GM23248 (cell line): ENCODE measurements at regions not wholly inside any gene's neighbourhood (a gene's known extent, or its start where the extent isn't known, plus 50 kb on each side); places are given as distances from the start of the nearest gene placed in this dataset.

Experiments
- DNase-seq: peaks from one replicate; pipeline ENCODE4 v3.0.0-alpha.2; 2015
- H2AFZ ChIP-seq: fragments of 200-600 bp; sonication (generic); 2 replicates; pipeline ENCODE4 v1.6.1; 2016; ENCODE audit warnings: antibody characterized with exemption
- H3F3A ChIP-seq: fragments of 200-600 bp; sonication (generic); 2 replicates; pipeline ENCODE4 v1.6.1; 2016; ENCODE audit warnings: mild to moderate bottlenecking, antibody characterized with exemption, mixed run types; ENCODE audit not compliant: insufficient read depth
- H3K27ac ChIP-seq: fragments of 200-600 bp; sonication (generic); 2 replicates; pipeline ENCODE4 v1.5.1; 2016; ENCODE audit warnings: mild to moderate bottlenecking
- H3K27me3 ChIP-seq: fragments of 200-600 bp; sonication (generic); replicated peaks from 2 replicates; pipeline ENCODE4 v1.6.1; 2016; ENCODE audit warnings: mild to moderate bottlenecking; ENCODE audit not compliant: insufficient read depth
- H3K36me3 ChIP-seq: fragments of 200-600 bp; sonication (generic); 2 replicates; pipeline ENCODE4 v1.6.1; 2016; ENCODE audit warnings: low read depth, mild to moderate bottlenecking
- H3K4me1 ChIP-seq: fragments of 200-600 bp; sonication (generic); 2 replicates; pipeline ENCODE4 v1.6.1; 2016; ENCODE audit warnings: mild to moderate bottlenecking; ENCODE audit not compliant: insufficient read depth
- H3K4me2 ChIP-seq: fragments of 200-600 bp; sonication (generic); one replicate; pipeline ENCODE4 v1.6.1; 2016; ENCODE audit warnings: mild to moderate bottlenecking; ENCODE audit not compliant: unreplicated experiment
- H3K4me3 ChIP-seq: fragments of 200-600 bp; sonication (generic); 2 replicates; pipeline ENCODE4 v1.5.1; 2016; ENCODE audit warnings: mild to moderate bottlenecking
- H3K79me2 ChIP-seq: fragments of 200-600 bp; sonication (generic); 2 replicates; pipeline ENCODE4 v1.6.1; 2016; ENCODE audit warnings: mild to moderate bottlenecking; ENCODE audit not compliant: insufficient read depth
- H3K9ac ChIP-seq: fragments of 200-600 bp; sonication (generic); 2 replicates; pipeline ENCODE4 v1.6.1; 2016; ENCODE audit warnings: mild to moderate bottlenecking
- H3K9me2 ChIP-seq: fragments of 200-600 bp; sonication (generic); 2 replicates; pipeline ENCODE4 v1.6.1; 2016; ENCODE audit warnings: mixed run types, mild to moderate bottlenecking, moderate library complexity; ENCODE audit not compliant: insufficient read depth
- H3K9me3 ChIP-seq: fragments of 200-600 bp; sonication (generic); one replicate; pipeline ENCODE4 v1.6.1; 2017; ENCODE audit warnings: low read depth
- H4K20me1 ChIP-seq: fragments of 200-600 bp; sonication (generic); 2 replicates; pipeline ENCODE4 v1.6.0; 2016; ENCODE audit not compliant: insufficient read depth
- EZH2 ChIP-seq: fragments of 200-600 bp; sonication (generic); IDR thresholded peaks from 2 replicates; pipeline ENCODE4 v1.6.1; 2018; ENCODE audit warnings: antibody characterized with exemption, mild to moderate bottlenecking; ENCODE audit not compliant: insufficient read depth, poor library complexity, severe bottlenecking
- EZH2phosphoT487 ChIP-seq: fragments of 200-600 bp; sonication (generic); IDR thresholded peaks from 2 replicates; pipeline ENCODE4 v1.6.1; 2018; ENCODE audit warnings: antibody characterized with exemption, moderate library complexity, mild to moderate bottlenecking, low read depth; ENCODE audit not compliant: insufficient read depth
- WGBS, 2 experiments: methylation state at CpG; one replicate each; pipeline ENCODE4 v1.1.6; 2015 to 2017; ENCODE audit warnings: low lambda C conversion rate in 2 of 2, low coverage in 1 of 2; ENCODE audit errors: missing lambda C conversion rate in 2 of 2; 5-methylcytosine and 5-hydroxymethylcytosine counted together
- in situ Hi-C: fragments of 300-500 bp; cut with MboI; formaldehyde crosslinking; loops from 2 replicates; pipeline ENCODE4 v1.15.0; 2020

DNA sequence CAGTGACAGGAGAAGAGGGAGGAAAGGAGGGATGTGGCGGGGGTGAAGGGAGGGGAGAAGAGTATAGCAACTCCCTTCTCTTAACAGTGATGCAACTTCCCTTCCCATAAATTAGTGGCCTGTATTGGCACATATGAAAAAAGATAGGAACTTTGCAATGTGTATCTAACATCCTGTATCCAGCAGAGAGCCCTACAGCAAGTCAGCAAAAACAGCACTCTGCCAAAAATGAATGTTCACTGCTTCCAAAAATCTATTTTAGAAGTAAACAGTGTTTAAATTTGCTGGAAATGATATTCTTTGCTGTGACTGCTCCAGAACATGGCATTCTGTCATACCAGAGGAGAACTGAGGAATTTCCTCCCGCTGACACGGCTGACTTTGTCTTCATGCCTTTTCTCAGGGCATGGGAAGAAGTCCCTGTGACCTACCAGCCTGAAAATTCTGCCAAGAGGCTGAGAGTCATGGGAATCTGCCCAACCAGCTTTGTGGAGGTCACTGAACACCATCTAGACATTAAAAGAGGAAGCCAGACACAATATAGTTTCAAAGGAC is 343.4 kb upstream of the RASGEF1B start:
- in situ Hi-C loops: no loop called here
- Histone ChIP-seq H3K79me2 (no peaks in the 10 kb centered on the region), H3K4me2 (no peak overlapping the region), H2AFZ (no peak overlapping the region), H3K36me3 (no peaks in the 10 kb centered on the region), H3K27ac (no peak overlapping the region), H3K9ac (no peak overlapping the region), H3K4me3 (no peak overlapping the region), H4K20me1 (no peaks in the 10 kb centered on the region), H3F3A (no peaks in the 10 kb centered on the region), H3K4me1 (no peaks in the 10 kb centered on the region), H3K9me2 (no peaks in the 10 kb centered on the region), H3K27me3 (no peaks in the 10 kb centered on the region), H3K9me3 (no peaks in the 10 kb centered on the region)
- DNase-seq: no peak
- TF ChIP-seq EZH2phosphoT487 (no peak), EZH2 (no peak)
- 5 to 16% methylated on average over 3 of the region's 3 CpGs for WGBS, 2 experiments

DNA sequence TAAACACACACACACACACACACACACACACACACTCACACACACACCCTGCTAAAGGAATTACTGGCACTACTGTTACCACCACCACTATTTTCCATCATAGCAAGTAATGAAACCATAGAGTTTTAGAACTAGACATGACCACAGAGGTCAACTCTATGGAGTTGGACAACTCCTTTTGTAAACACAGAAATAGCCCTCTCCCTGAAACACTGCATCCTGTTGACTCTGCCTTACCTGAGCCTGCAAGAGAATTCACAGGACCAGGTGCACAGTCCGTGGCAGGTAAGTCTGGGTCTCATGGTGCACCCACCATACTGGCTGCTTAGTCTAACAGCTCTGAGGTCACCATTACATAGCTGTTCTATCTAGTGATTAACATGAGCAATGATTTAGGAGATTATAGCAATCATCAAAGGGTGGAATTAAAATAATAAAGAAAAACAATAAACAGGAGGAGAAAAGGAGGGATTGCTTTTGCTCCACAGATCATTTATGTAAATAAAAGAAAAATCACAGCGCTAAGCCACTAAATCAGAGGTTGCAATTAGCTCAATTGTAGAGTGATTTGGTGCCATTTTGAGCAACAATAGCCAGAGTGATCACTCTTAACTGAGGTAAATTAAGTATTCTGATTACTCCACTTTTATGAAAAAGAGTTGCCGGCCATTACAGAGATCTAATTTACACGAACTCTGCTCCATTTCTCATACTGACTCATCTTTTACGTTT is 340.0 kb upstream of the RASGEF1B start:
- H3K27me3 ChIP-seq: no peaks in the 10 kb centered on the region
- in situ Hi-C loops: no loop called here
- H4K20me1 ChIP-seq: no peaks in the 10 kb centered on the region
- H3K36me3 ChIP-seq: no peaks in the 10 kb centered on the region
- DNase-seq: no peak
- no peak overlapping the region for H3K27ac ChIP-seq
- no peaks in the 10 kb centered on the region for H3K79me2 ChIP-seq
- no peak overlapping the region for H3K4me2 ChIP-seq
- H2AFZ ChIP-seq: no peak overlapping the region
- 34% methylated on average over 5 of the region's 5 CpGs for WGBS, 2 experiments
- no peak overlapping the region for H3K9ac ChIP-seq
- H3K4me3 ChIP-seq: no peak overlapping the region
- H3K9me2 ChIP-seq: no peaks in the 10 kb centered on the region
- no peaks in the 10 kb centered on the region for H3K4me1 ChIP-seq
- no peak for TF ChIP-seq EZH2phosphoT487
- no peak for TF ChIP-seq EZH2
- H3F3A ChIP-seq: no peaks in the 10 kb centered on the region
- no peaks in the 10 kb centered on the region for H3K9me3 ChIP-seq

DNA sequence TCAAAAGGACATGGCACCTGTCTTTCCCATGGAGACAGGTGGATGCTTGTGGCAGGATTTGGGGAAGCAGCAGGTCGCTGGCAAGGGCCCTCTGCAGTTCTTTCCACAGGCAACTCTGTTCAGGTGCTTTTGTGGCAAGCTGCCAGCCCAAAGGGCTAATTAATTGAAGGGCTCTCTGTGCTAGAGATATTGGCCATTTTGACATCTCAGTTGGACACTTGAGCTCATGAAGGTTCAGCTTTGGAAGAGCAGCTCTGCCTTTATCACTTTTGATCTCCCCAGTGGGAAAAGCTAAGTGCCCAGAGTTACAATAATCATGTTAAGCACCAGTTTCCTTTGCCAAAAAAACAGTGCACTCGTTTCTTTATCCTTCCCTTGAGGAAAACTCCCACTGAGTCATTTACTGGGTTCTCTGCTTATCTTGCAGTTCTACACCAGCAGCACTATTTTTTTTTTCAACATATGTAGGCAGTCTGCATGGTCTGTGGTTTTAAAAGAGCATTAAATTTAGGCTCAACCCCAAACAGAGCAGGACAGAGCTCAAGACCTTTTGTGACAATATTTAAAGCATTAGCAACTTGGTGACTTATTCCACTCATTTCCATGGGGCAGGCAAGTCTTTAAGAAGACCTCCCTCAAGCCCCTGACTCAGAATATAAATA is 336.4 kb upstream of the RASGEF1B start:
- H3K36me3 ChIP-seq: no peaks in the 10 kb centered on the region
- H3K4me3 ChIP-seq: no peak overlapping the region
- no peaks in the 10 kb centered on the region for H4K20me1 ChIP-seq
- no peaks in the 10 kb centered on the region for H3K27me3 ChIP-seq
- DNase-seq: no peak
- no peak for TF ChIP-seq EZH2phosphoT487
- TF ChIP-seq EZH2: no peak
- in situ Hi-C loops: no loop called here
- H2AFZ ChIP-seq: no peak overlapping the region
- H3K4me2 ChIP-seq: no peak overlapping the region
- no peaks in the 10 kb centered on the region for H3K9me3 ChIP-seq
- H3K9ac ChIP-seq: no peak overlapping the region
- no peak overlapping the region for H3K27ac ChIP-seq
- H3F3A ChIP-seq: no peaks in the 10 kb centered on the region
- no peaks in the 10 kb centered on the region for H3K4me1 ChIP-seq
- no peaks in the 10 kb centered on the region for H3K79me2 ChIP-seq
- H3K9me2 ChIP-seq: no peaks in the 10 kb centered on the region
- WGBS, 2 experiments: 0% methylated on average over 2 of the region's 2 CpGs

DNA sequence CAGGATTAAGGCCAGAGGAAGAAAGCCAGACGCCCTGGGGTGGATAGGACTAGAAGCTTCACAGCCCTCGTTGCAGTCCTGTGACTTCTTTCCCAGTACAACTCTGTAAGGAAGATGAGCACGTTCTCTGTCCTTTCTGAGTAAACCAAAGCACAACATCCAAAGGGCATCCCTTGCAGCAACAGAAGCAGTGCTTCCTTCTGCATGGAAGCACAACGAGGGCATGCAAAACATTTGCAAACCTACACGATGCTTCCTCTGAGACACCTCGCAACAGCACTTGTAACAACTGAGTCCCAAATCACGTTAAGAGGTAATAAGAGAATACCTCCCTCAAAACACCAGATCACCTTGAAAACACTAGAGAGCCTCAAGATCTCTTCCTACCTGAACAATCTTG is 335.7 kb upstream of the RASGEF1B start:
- H3K79me2 ChIP-seq: no peaks in the 10 kb centered on the region
- no peaks in the 10 kb centered on the region for H3K27me3 ChIP-seq
- no peak overlapping the region for H3K4me2 ChIP-seq
- H3K4me1 ChIP-seq: no peaks in the 10 kb centered on the region
- no peak overlapping the region for H3K27ac ChIP-seq
- H4K20me1 ChIP-seq: no peaks in the 10 kb centered on the region
- in situ Hi-C loops: no loop called here
- TF ChIP-seq EZH2 (no peak), EZH2phosphoT487 (no peak)
- no peak overlapping the region for H3K4me3 ChIP-seq
- no peaks in the 10 kb centered on the region for H3K9me2 ChIP-seq
- no peak overlapping the region for H3K9ac ChIP-seq
- no peaks in the 10 kb centered on the region for H3K36me3 ChIP-seq
- DNase-seq: no peak
- no peak overlapping the region for H2AFZ ChIP-seq
- no peaks in the 10 kb centered on the region for H3F3A ChIP-seq
- no peaks in the 10 kb centered on the region for H3K9me3 ChIP-seq
- WGBS, 2 experiments: 40 to 46% methylated on average over 7 of the region's 7 CpGs
